A673 (cell line): ENCODE measurements at regions not wholly inside any gene's neighbourhood (a gene's known extent, or its start where the extent isn't known, plus 50 kb on each side); places are given as distances from the start of the nearest gene placed in this dataset.
A peak's percentile ranks its signal among the peaks of the same experiment; 100 is the strongest.

Experiments
- BruUV-seq: library from RNA; stranded (reverse); fragments of 400-500 nt; replicated peaks from 2 replicates; lab custom pipeline; 2021; lab: Mats Ljungman, UMichigan
- CTCF ChIA-PET: fragments of 300-600 bp; sonication (Branson Sonifier 250); formaldehyde crosslinking; loops from one replicate; lab custom pipeline; 2022; ENCODE audit warnings: antibody characterized with exemption; lab: Charles Lee
- POLR2A ChIA-PET: fragments of 300-600 bp; sonication (Branson Sonifier 250); formaldehyde crosslinking; loops from one replicate; lab custom pipeline; 2022; ENCODE audit warnings: antibody characterized with exemption; ENCODE audit not compliant: low non-redundant PET; lab: Charles Lee
- DNase-seq: peaks from one replicate; pipeline ENCODE4 v3.0.0-alpha.2; 2015; ENCODE audit warnings: low spot score
- H3K27ac ChIP-seq: fragments of 200-600 bp; sonication (generic); 2 replicates; pipeline ENCODE4 v1.5.1; 2016; ENCODE audit warnings: mixed run types, low read depth, mild to moderate bottlenecking, mixed read lengths, antibody characterized with exemption, low read length; ENCODE audit not compliant: poor library complexity, severe bottlenecking
- H3K27me3 ChIP-seq: fragments of 200-600 bp; sonication (generic); replicated peaks from 2 replicates; pipeline ENCODE4 v1.6.1; 2017; ENCODE audit warnings: mixed run types, low read depth, mild to moderate bottlenecking, mixed read lengths, antibody characterized with exemption, low read length; ENCODE audit not compliant: insufficient read depth, poor library complexity
- H3K36me3 ChIP-seq: fragments of 200-600 bp; sonication (generic); 2 replicates; pipeline ENCODE4 v1.6.1; 2016; ENCODE audit warnings: mixed run types, mild to moderate bottlenecking, mixed read lengths, antibody characterized with exemption, low read length; ENCODE audit not compliant: insufficient read depth, poor library complexity, severe bottlenecking
- H3K4me1 ChIP-seq: fragments of 200-600 bp; sonication (generic); 2 replicates; pipeline ENCODE4 v1.6.1; 2017; ENCODE audit warnings: mixed run types, mild to moderate bottlenecking, mixed read lengths, antibody characterized with exemption, low read length; ENCODE audit not compliant: insufficient read depth, poor library complexity, severe bottlenecking
- H3K4me3 ChIP-seq: fragments of 200-600 bp; sonication (generic); 2 replicates; pipeline ENCODE4 v1.5.1; 2016; ENCODE audit warnings: low read depth, mixed run types, mild to moderate bottlenecking, mixed read lengths, low read length; ENCODE audit not compliant: poor library complexity, severe bottlenecking
- H3K9me3 ChIP-seq: fragments of 200-600 bp; sonication (generic); 2 replicates; pipeline ENCODE4 v1.6.1; 2016; ENCODE audit warnings: mixed run types, low read depth, mild to moderate bottlenecking, mixed read lengths, antibody characterized with exemption, low read length; ENCODE audit not compliant: poor library complexity, severe bottlenecking
- CTCF ChIP-seq: fragments of 300-800, 200-600 bp; sonication (generic); conservative IDR thresholded peaks from 2 replicates; pipeline ENCODE4 v1.5.1; 2017; ENCODE audit warnings: low read depth, mild to moderate bottlenecking, antibody characterized with exemption, low read length, moderate library complexity, mixed read lengths
- EZH2 ChIP-seq: fragments of 200-600 bp; sonication (generic); IDR thresholded peaks from 2 replicates; pipeline ENCODE4 v1.6.1; 2017; ENCODE audit warnings: borderline replicate concordance, low read depth, mild to moderate bottlenecking, mixed read lengths, antibody characterized with exemption, low read length; ENCODE audit not compliant: poor library complexity, severe bottlenecking
- intact Hi-C: fragments of 100-400 bp; cut with micrococcal nuclease; formaldehyde crosslinking; loops from one replicate; pipeline ENCODE4 v1.10.0; 2022; ENCODE audit not compliant: unreplicated experiment

DNA sequence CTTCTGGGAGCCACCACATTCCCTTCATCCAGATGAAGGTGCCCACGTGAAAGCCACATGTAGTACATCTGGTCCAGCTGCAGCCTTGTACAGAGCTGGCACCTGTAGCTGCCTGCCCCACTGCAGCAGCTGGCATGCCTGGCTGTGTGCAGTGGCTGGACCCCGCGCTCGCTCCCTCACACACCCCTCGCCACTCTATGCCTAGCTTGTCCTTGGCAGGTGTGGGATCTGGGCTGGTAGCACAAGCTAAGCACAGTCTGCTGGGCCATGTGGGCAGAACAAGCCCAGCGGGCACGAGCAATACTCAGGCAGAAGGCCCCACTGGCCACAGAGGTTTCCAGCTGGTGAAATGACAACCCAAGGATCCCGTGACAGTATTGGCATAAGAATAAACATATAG lies 163.9 kb upstream of the PRNP start:
- no peaks in the 10 kb centered on the region for H3K9me3 ChIP-seq
- intact Hi-C loops: no loop called here
- H3K36me3 ChIP-seq: no peaks in the 10 kb centered on the region
- no peaks in the 10 kb centered on the region for H3K27me3 ChIP-seq
- TF ChIP-seq CTCF (no peak), EZH2 (no peak)
- H3K4me3 ChIP-seq: no peak overlapping the region
- CTCF ChIA-PET: no interaction called here
- H3K4me1 ChIP-seq: peaks cover 17% of the 10 kb centered on the region
- no peak overlapping the region for H3K27ac ChIP-seq
- BruUV-seq: no TSS peak
- DNase-seq: no peak
- POLR2A ChIA-PET: no interaction called here

GRCh38 chr20:4521170-4521968 lies 164.9 kb upstream of the PRNP start:
- Histone ChIP-seq H3K4me3 (no peak overlapping the region), H3K4me1 (peaks cover 17% of the 10 kb centered on the region), H3K27ac (no peak overlapping the region), H3K27me3 (no peaks in the 10 kb centered on the region), H3K9me3 (no peaks in the 10 kb centered on the region), H3K36me3 (no peaks in the 10 kb centered on the region)
- POLR2A ChIA-PET: no interaction called here
- intact Hi-C loops: no loop called here
- CTCF ChIA-PET: no interaction called here
- TF ChIP-seq CTCF (no peak), EZH2 (no peak)
- no TSS peak for BruUV-seq
- DNase-seq: no peak

DNA sequence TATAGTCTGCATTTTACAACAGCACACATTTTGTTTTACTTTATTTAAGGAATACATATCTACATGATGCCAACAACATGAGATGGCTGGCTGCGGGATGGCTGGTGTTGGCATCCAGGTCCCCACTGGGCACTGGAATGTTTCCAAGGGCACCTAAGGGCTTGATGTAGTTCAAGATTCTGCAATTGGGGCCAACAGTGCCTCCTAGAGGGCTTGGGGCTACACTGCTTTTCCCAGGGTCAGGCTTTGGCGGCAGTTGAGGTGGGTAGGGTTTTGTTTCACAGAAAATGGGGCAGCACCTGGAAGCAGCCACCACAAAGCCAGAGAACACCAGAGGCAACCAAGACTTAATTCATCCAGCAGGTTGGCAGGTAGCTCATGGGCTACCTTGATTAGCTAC lies 166.7 kb upstream of the PRNP start:
- Histone ChIP-seq H3K27ac (no peak overlapping the region), H3K27me3 (no peaks in the 10 kb centered on the region), H3K4me1 (peaks cover 17% of the 10 kb centered on the region), H3K4me3 (no peak overlapping the region), H3K9me3 (no peaks in the 10 kb centered on the region), H3K36me3 (no peaks in the 10 kb centered on the region)
- POLR2A ChIA-PET: no interaction called here
- DNase-seq: peak; percentile 56
- no TSS peak for BruUV-seq
- intact Hi-C loops: no loop called here
- CTCF ChIA-PET: no interaction called here
- TF ChIP-seq CTCF (peak; percentile 62), EZH2 (no peak)
